ENCODE measurements at regions not wholly inside any gene's neighbourhood (a gene's known extent, or its start where the extent isn't known, plus 50 kb on each side); places are given as distances from the start of the nearest gene placed in this dataset.

DNA sequence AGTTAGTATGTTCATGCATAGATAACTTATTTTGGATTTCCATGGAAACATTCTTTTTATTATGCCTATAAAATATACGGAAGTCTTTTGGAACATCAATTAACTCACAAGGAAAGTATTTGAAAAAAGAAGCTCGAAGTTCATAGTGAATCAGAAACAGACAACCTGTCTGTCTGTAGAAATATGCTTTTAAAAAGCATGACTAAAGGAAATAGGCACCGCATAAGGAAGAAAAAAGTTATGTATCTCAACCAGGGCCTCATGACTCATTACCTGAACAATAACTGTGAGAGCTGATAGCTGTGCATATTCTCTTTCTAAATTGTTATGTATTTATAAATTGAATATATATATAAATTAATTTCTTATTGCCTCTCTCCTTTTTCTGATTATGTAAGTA lies 324.1 kb downstream of the TLL1 start:
- TF ChIP-seq EP300 (IDR thresholded peaks at IDR 0.05; ENCODE audit: borderline replicate concordance in 1 of 2, low read depth in 2 of 2, low read length in 2 of 2) = no peak
- TF ChIP-seq TBP (IDR thresholded peaks at IDR 0.05; ENCODE audit: low read depth, low read length) = no peak
- TF ChIP-seq, protein P1, sequence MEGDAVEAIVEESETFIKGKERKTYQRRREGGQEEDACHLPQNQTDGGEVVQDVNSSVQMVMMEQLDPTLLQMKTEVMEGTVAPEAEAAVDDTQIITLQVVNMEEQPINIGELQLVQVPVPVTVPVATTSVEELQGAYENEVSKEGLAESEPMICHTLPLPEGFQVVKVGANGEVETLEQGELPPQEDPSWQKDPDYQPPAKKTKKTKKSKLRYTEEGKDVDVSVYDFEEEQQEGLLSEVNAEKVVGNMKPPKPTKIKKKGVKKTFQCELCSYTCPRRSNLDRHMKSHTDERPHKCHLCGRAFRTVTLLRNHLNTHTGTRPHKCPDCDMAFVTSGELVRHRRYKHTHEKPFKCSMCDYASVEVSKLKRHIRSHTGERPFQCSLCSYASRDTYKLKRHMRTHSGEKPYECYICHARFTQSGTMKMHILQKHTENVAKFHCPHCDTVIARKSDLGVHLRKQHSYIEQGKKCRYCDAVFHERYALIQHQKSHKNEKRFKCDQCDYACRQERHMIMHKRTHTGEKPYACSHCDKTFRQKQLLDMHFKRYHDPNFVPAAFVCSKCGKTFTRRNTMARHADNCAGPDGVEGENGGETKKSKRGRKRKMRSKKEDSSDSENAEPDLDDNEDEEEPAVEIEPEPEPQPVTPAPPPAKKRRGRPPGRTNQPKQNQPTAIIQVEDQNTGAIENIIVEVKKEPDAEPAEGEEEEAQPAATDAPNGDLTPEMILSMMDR (IDR thresholded peaks at IDR 0.05; ENCODE audit: control extremely low read depth in 1 of 3, insufficient read depth in 1 of 3, low read depth in 1 of 3, low read length in 3 of 3) = no peak
